GM12878 (cell line): ENCODE measurements at regions not wholly inside any gene's neighbourhood (a gene's known extent, or its start where the extent isn't known, plus 50 kb on each side); places are given as distances from the start of the nearest gene placed in this dataset.

Source experiments
- ATAC-seq: fragments of 200-7000 bp; cut with Tn5 transposase; 3 replicates; pipeline ENCODE4 v1.9.1; 2020; ENCODE audit warnings: mild to moderate bottlenecking, moderate library complexity
- BruUV-seq: library from RNA; stranded (reverse); fragments of 400-500 nt; replicated peaks from 2 replicates; lab custom pipeline; 2021; lab: Mats Ljungman, UMichigan
- CTCF ChIA-PET: fragments of 300-600 bp; sonication (Branson Sonifier 250); formaldehyde crosslinking; extraction: SDS; loops from one replicate; lab custom pipeline; 2021; ENCODE audit warnings: inconsistent platforms; lab: Yijun Ruan, JAX
- POLR2A ChIA-PET: fragments of 350-600 bp; formaldehyde crosslinking; extraction: SDS; loops from one replicate; lab custom pipeline; 2021; ENCODE audit warnings: inconsistent platforms; lab: Charles Lee
- RAD21 ChIA-PET: fragments of 300-600 bp; sonication (Branson Sonifier 250); formaldehyde crosslinking; loops from one replicate; lab custom pipeline; 2023; ENCODE audit warnings: antibody characterized with exemption; ENCODE audit not compliant: unreplicated experiment; lab: Charles Lee
- SMC1A ChIA-PET: fragments of 300-600 bp; sonication (Branson Sonifier 250); formaldehyde crosslinking; loops from one replicate; lab custom pipeline; 2023; ENCODE audit not compliant: unreplicated experiment, uncharacterized antibody; lab: Charles Lee
- DNase-seq: peaks from one replicate; pipeline ENCODE4 v3.0.0-alpha.2; 2011; ENCODE audit warnings: low read depth, low spot score
- FAIRE-seq: peaks from 3 replicates; lab custom pipeline; 2011; peaks lifted over from hg19 to GRCh38; lab: Jason Lieb, UNC
- H2AFZ ChIP-seq: 2 replicates; pipeline ENCODE4 v1.6.0; 2011; ENCODE audit warnings: low read depth, low read length, control low read depth; ENCODE audit not compliant: control insufficient read depth
- H3K27ac ChIP-seq: 2 replicates; pipeline ENCODE4 v1.5.1; 2011; ENCODE audit warnings: control low read depth; ENCODE audit not compliant: control insufficient read depth, insufficient read depth
- H3K27me3 ChIP-seq, 2 experiments: replicated peaks in 1 of 2; 2 replicates each; pipeline versions ENCODE4 v1.6.0 to v1.6.1; 2011; ENCODE audit warnings: low read length in 1 of 2; ENCODE audit not compliant: control insufficient read depth in 2 of 2, insufficient read depth in 2 of 2
- H3K36me3 ChIP-seq, 2 experiments: 2 replicates each; pipeline ENCODE4 v1.5.1; 2011; ENCODE audit warnings: low read length in 1 of 2; ENCODE audit not compliant: control insufficient read depth in 2 of 2, insufficient read depth in 2 of 2
- H3K4me1 ChIP-seq: 2 replicates; pipeline ENCODE4 v1.6.1; 2011; ENCODE audit warnings: mild to moderate bottlenecking, low read length, moderate library complexity, mixed read lengths; ENCODE audit not compliant: control insufficient read depth, insufficient read depth
- H3K4me2 ChIP-seq: 2 replicates; pipeline ENCODE4 v1.6.0; 2011; ENCODE audit warnings: control low read depth; ENCODE audit not compliant: control insufficient read depth, insufficient read depth
- H3K4me3 ChIP-seq: fragments of 200-600 bp; sonication (generic); 2 replicates; pipeline ENCODE4 v1.5.1; 2016
- H3K79me2 ChIP-seq: 2 replicates; pipeline ENCODE4 v1.6.0; 2011; ENCODE audit warnings: low read length; ENCODE audit not compliant: control insufficient read depth, insufficient read depth
- H3K9ac ChIP-seq: 2 replicates; pipeline ENCODE4 v1.8.0; 2011; ENCODE audit warnings: low read length, control low read depth, mixed read lengths; ENCODE audit not compliant: control insufficient read depth, insufficient read depth
- H3K9me3 ChIP-seq: replicated peaks from 3 replicates; pipeline ENCODE4 v1.5.1; 2011; ENCODE audit warnings: mild to moderate bottlenecking, low read length; ENCODE audit not compliant: control insufficient read depth, insufficient read depth
- H4K20me1 ChIP-seq: 2 replicates; pipeline ENCODE4 v1.6.0; 2011; ENCODE audit not compliant: control insufficient read depth, insufficient read depth
- CBX3 ChIP-seq: fragments of 200-600 bp; sonication (generic); IDR thresholded peaks from 2 replicates; pipeline ENCODE4 v1.6.1; 2016; ENCODE audit warnings: low read depth, borderline replicate concordance
- CBX5 ChIP-seq: sonication (generic); IDR thresholded peaks from 2 replicates; pipeline ENCODE4 v1.6.1; 2016; ENCODE audit warnings: low read depth, moderate library complexity, mild to moderate bottlenecking, inconsistent platforms
- ETV6 ChIP-seq, 2 experiments: fragments of 450-650 bp in 1 of 2; IDR thresholded peaks in 1 of 2; conservative IDR thresholded peaks in 1 of 2; 2 replicates each; pipeline ENCODE4 v1.6.1; 2014; ENCODE audit warnings: antibody characterized with exemption in 1 of 2, borderline replicate concordance in 1 of 2, low read depth in 1 of 2, mild to moderate bottlenecking in 1 of 2, moderate library complexity in 1 of 2
- HDAC2 ChIP-seq: fragments of 200-600 bp; sonication (generic); IDR thresholded peaks from 2 replicates; pipeline ENCODE4 v1.6.1; 2017
- HDGF ChIP-seq: fragments of 450-650 bp; IDR thresholded peaks from 2 replicates; pipeline ENCODE4 v1.6.1; 2016; ENCODE audit warnings: antibody characterized with exemption
- MEF2A ChIP-seq: IDR thresholded peaks from 2 replicates; pipeline ENCODE4 v1.6.1; 2011; ENCODE audit warnings: low read depth, mild to moderate bottlenecking, low read length, moderate library complexity; ENCODE audit not compliant: insufficient read depth
- MYC ChIP-seq: IDR thresholded peaks from 2 replicates; pipeline ENCODE4 v1.6.1; 2011; ENCODE audit warnings: mild to moderate bottlenecking, low read length, moderate library complexity, inconsistent platforms; ENCODE audit not compliant: insufficient read depth, insufficient replicate concordance, insufficient read length, severe bottlenecking
- NFIC ChIP-seq: IDR thresholded peaks from 2 replicates; pipeline ENCODE4 v1.6.1; 2012; ENCODE audit warnings: low read depth, mild to moderate bottlenecking, inconsistent platforms, low read length, moderate library complexity
- NFXL1 ChIP-seq: fragments of 450-650 bp; IDR thresholded peaks from 2 replicates; pipeline ENCODE4 v1.6.1; 2017; ENCODE audit warnings: antibody characterized with exemption, mild to moderate bottlenecking, borderline replicate concordance
- RAD51 ChIP-seq: fragments of 450-650 bp; IDR thresholded peaks from 2 replicates; pipeline ENCODE4 v1.6.1; 2016; ENCODE audit warnings: moderate library complexity, mild to moderate bottlenecking, inconsistent platforms
- ZNF622 ChIP-seq: fragments of 450-650 bp; IDR thresholded peaks from 2 replicates; pipeline ENCODE4 v1.6.1; 2017; ENCODE audit warnings: mild to moderate bottlenecking, inconsistent platforms
- WGBS: methylation state at CpG from one replicate; pipeline ENCODE4 v1.1.6; 2016; ENCODE audit warnings: low lambda C conversion rate; ENCODE audit not compliant: insufficient replicate concordance, insufficient coverage; ENCODE audit errors: missing lambda C conversion rate; 5-methylcytosine and 5-hydroxymethylcytosine counted together
- in situ Hi-C: fragments of 300-500 bp; cut with MboI; formaldehyde crosslinking; loops from 9 replicates; pipeline ENCODE4 v1.14.3; 2018; ENCODE audit warnings: mixed read lengths
- intact Hi-C: fragments of 100-400 bp; cut with micrococcal nuclease; formaldehyde crosslinking; loops from one replicate; pipeline ENCODE4 v1.14.2; 2022; ENCODE audit not compliant: unreplicated experiment
- TF ChIP-seq, protein P1 (sequence below): fragments of 450-650 bp; IDR thresholded peaks from 2 replicates; pipeline ENCODE4 v1.6.1; 2016; ENCODE audit warnings: mild to moderate bottlenecking
- TF ChIP-seq, protein P2 (sequence below): IDR thresholded peaks from 2 replicates; pipeline ENCODE4 v1.6.1; 2012; ENCODE audit warnings: mild to moderate bottlenecking, low read depth, low read length

DNA sequence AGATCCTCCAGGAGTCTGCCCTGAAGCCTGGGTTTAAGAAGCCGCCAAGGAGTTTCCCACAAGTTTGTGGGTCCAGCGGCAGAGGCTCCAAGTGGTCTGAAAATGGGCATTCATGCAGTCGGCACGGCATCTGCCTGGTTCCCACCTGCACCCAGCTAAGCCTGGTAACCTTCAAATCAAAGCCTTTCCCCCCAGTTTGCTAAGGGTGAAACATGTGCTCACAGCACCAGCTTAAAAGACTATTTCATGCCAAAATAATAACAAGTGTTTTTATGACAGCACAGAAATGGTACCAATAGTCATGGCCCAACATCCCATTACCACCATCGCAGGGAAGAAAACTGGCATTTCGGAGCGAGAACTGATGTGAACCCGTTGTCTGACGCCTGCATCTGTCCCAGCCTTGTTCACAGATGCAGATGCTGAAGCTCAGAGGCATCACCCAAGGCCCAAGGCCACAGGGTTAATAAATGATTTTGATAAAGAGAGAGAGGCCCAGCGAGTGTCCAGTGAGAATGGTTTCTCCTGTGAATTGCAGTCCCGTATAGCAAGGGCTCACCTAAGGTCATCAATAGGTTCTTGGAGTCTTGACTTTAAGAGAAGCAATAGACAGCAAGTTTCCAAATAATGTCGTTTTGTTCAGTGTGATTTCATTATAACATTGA, 188.0 kb upstream of the TPM1 start:
- 30% methylated on average over 12 of the region's 12 CpGs for WGBS
- CTCF ChIA-PET, result no interaction called here
- ATAC-seq (no peak), DNase-seq (no peak), FAIRE-seq (no peak)
- RAD21 ChIA-PET, result no interaction called here
- H3K9ac ChIP-seq, result no peak overlapping the region
- no peak overlapping the region for H3K4me3 ChIP-seq
- H4K20me1 ChIP-seq, result no peaks in the 10 kb centered on the region
- intact Hi-C loops, result no loop called here
- H3K4me1 ChIP-seq, result no peaks in the 10 kb centered on the region
- no peak overlapping the region for H3K27ac ChIP-seq
- H3K9me3 ChIP-seq, result no peaks in the 10 kb centered on the region
- SMC1A ChIA-PET, result interaction anchor here (0.6 to 0.7 kb wide), 2 partner anchors 39 to 161 kb away, joined by 3 read pairs; no protein-coding TSS in a partner anchor
- no TSS peak for BruUV-seq
- no peak overlapping the region for H3K4me2 ChIP-seq
- POLR2A ChIA-PET, result no interaction called here
- no peaks in the 10 kb centered on the region for H3K79me2 ChIP-seq
- H3K36me3 ChIP-seq, result no peaks in the 10 kb centered on the region
- no peak overlapping the region for H2AFZ ChIP-seq
- TF ChIP-seq MYC, result no peak
- in situ Hi-C loops, result no loop called here
- no peaks in the 10 kb centered on the region; a peak in 1 of 4 replicates for H3K27me3 ChIP-seq

DNA sequence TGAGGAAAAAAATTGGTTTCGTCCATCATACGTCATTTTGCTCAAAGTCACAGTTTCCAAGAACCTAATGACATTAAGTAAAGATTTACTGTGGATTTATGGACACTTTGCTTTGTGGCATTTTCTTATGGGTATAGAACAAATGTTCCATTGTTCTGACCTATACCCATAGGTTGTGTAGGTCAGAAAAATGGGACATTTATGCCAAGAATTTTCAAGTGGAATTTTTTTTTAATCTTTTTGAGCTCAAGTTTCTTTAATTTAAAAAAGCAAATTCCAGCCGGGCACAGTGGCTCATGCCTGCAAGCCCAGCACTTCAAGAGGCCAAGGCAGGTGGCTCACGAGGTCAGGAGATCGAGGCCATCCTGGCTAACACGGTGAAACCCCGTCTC, 187.5 kb upstream of the TPM1 start:
- ChIA-PET RAD21 (no interaction called here), SMC1A (interaction anchor here (0.6 to 0.7 kb wide), 2 partner anchors 38 to 160 kb away, joined by 3 read pairs; no protein-coding TSS in a partner anchor), POLR2A (no interaction called here), CTCF (interaction anchor here (0.7 kb wide), 1 partner anchor 569 kb away, joined by 3 read pairs; no protein-coding TSS in a partner anchor)
- Histone ChIP-seq H3K27ac (no peak overlapping the region), H3K4me2 (no peak overlapping the region), H3K9ac (no peak overlapping the region), H3K4me1 (no peaks in the 10 kb centered on the region), H3K27me3 (no peaks in the 10 kb centered on the region; a peak in 1 of 4 replicates), H3K4me3 (no peak overlapping the region), H4K20me1 (no peaks in the 10 kb centered on the region), H2AFZ (no peak overlapping the region), H3K9me3 (no peaks in the 10 kb centered on the region), H3K36me3 (no peaks in the 10 kb centered on the region), H3K79me2 (no peaks in the 10 kb centered on the region)
- BruUV-seq, result no TSS peak
- DNase-seq (no peak), FAIRE-seq (no peak), ATAC-seq (no peak)
- 7% methylated on average over 7 of the region's 7 CpGs for WGBS
- in situ Hi-C loops, result no loop called here
- intact Hi-C loops, result no loop called here
- TF ChIP-seq CBX3 (no peak), ETV6 (conservative IDR thresholded peaks at IDR 0.05 in 1 of 2, IDR thresholded peaks at IDR 0.05 in 1 of 2; ENCODE audit: borderline replicate concordance in 1 of 2, low read depth in 1 of 2) (no peak), NFXL1 (no peak), NFIC (no peak), RAD51 (no peak), ZNF622 (no peak), HDAC2 (no peak), HDGF (no peak), CBX5 (no peak), MEF2A (no peak)
- TF ChIP-seq, protein P1, sequence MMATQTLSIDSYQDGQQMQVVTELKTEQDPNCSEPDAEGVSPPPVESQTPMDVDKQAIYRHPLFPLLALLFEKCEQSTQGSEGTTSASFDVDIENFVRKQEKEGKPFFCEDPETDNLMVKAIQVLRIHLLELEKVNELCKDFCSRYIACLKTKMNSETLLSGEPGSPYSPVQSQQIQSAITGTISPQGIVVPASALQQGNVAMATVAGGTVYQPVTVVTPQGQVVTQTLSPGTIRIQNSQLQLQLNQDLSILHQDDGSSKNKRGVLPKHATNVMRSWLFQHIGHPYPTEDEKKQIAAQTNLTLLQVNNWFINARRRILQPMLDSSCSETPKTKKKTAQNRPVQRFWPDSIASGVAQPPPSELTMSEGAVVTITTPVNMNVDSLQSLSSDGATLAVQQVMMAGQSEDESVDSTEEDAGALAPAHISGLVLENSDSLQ, result no peak
- TF ChIP-seq, protein P2, sequence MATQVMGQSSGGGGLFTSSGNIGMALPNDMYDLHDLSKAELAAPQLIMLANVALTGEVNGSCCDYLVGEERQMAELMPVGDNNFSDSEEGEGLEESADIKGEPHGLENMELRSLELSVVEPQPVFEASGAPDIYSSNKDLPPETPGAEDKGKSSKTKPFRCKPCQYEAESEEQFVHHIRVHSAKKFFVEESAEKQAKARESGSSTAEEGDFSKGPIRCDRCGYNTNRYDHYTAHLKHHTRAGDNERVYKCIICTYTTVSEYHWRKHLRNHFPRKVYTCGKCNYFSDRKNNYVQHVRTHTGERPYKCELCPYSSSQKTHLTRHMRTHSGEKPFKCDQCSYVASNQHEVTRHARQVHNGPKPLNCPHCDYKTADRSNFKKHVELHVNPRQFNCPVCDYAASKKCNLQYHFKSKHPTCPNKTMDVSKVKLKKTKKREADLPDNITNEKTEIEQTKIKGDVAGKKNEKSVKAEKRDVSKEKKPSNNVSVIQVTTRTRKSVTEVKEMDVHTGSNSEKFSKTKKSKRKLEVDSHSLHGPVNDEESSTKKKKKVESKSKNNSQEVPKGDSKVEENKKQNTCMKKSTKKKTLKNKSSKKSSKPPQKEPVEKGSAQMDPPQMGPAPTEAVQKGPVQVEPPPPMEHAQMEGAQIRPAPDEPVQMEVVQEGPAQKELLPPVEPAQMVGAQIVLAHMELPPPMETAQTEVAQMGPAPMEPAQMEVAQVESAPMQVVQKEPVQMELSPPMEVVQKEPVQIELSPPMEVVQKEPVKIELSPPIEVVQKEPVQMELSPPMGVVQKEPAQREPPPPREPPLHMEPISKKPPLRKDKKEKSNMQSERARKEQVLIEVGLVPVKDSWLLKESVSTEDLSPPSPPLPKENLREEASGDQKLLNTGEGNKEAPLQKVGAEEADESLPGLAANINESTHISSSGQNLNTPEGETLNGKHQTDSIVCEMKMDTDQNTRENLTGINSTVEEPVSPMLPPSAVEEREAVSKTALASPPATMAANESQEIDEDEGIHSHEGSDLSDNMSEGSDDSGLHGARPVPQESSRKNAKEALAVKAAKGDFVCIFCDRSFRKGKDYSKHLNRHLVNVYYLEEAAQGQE, result no peak
